ENCODE measurements at regions not wholly inside any gene's neighbourhood (a gene's known extent, or its start where the extent isn't known, plus 50 kb on each side); places are given as distances from the start of the nearest gene placed in this dataset.
A peak's percentile ranks its signal among the peaks of the same experiment; 100 is the strongest.

GRCh38 chr1:234680331-234680904, 70.4 kb upstream of the IRF2BP2 start (continued):
- TF ChIP-seq BRF2 (IDR thresholded peaks at IDR 0.05; ENCODE audit: borderline replicate concordance, insufficient read depth, insufficient read length) (no peak), FOXJ2 (tag; IDR thresholded peaks at IDR 0.05) (no peak), THRAP3 (IDR thresholded peaks at IDR 0.05; ENCODE audit: borderline replicate concordance) (0 out of 2 replicates have a peak, but pooled peaks have one; percentile 74), TBP (optimal IDR thresholded peaks at IDR 0.05; ENCODE audit: low read depth, low read length) (no peak), STAG1 (CRISPR knock-in tag; IDR thresholded peaks at IDR 0.05; ENCODE audit: borderline replicate concordance) (no peak), REST (IDR thresholded peaks at IDR 0.05; ENCODE audit: borderline replicate concordance) (no peak), REST (CRISPR knock-in tag; IDR thresholded peaks at IDR 0.05; ENCODE audit: low read depth) (no peak), STAT5A (IDR thresholded peaks at IDR 0.05; ENCODE audit: borderline replicate concordance, low read length) (no peak), ZNF24 (IDR thresholded peaks at IDR 0.05) (no peak), ZNF512 (tag; IDR thresholded peaks at IDR 0.05) (peak; percentile 99), MCM3 (IDR thresholded peaks at IDR 0.05) (no peak), CREBBP (IDR thresholded peaks at IDR 0.05; ENCODE audit: low read depth, low read length) (no peak), SRSF9 (IDR thresholded peaks at IDR 0.05; ENCODE audit: borderline replicate concordance, low read depth, low read length) (no peak), ZBTB5 (IDR thresholded peaks at IDR 0.05) (peak; percentile 67; the same call in 1 of the 2 replicates), DPF2 (IDR thresholded peaks at IDR 0.05) (peak; percentile 27; the same call in 1 of the 2 replicates), TCF7 (IDR thresholded peaks at IDR 0.05; ENCODE audit: borderline replicate concordance) (no peak), MXI1 (IDR thresholded peaks at IDR 0.05; ENCODE audit: low read depth, low read length) (no peak), HDAC1 (IDR thresholded peaks at IDR 0.05) (0 out of 4 replicates have a peak, but pooled peaks of 1 of the 2 experiments have one; percentile 52)

Measured in K562 (cell line).